GM21576 (cell line): ENCODE measurements at regions not wholly inside any gene's neighbourhood (a gene's known extent, or its start where the extent isn't known, plus 50 kb on each side); places are given as distances from the start of the nearest gene placed in this dataset.

Experiments
- ATAC-seq: cut with Tn5 transposase; IDR thresholded peaks from one replicate; pipeline ENCODE4 v1.9.1; 2021; ENCODE audit warnings: mild to moderate bottlenecking, moderate library complexity; ENCODE audit not compliant: unreplicated experiment

DNA sequence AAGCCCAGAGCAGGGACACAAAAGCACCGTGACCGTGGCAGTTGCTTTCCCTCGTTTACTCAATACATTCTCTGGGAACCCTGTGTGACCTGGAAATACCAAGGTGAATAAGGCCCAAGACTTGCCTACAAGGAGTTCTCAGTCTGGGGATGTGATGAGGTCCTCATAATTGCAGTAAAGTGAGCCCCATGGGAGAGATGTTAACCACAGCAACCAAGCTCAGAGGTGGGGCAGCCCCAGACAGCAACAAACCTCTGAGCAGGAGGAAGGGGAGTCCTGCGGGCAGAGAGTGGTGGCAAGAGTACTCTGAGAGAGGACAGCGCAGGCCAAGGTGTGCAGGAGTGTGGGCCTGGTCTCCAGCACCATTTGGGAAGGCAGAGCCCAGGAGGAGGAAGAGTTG, 91.6 kb downstream of the TTC32 start:
- ATAC-seq, result peak; percentile 49

- ATAC-seq, result no peak
Measured at GRCh38 chr2:19809206-19809605, 92.6 kb downstream of the TTC32 start.

GRCh38 chr2:19807866-19808265, 93.9 kb downstream of the TTC32 start:
- ATAC-seq, result no peak

- no peak for ATAC-seq
Measured at GRCh38 chr2:19807346-19807745, 94.4 kb downstream of the TTC32 start.

DNA sequence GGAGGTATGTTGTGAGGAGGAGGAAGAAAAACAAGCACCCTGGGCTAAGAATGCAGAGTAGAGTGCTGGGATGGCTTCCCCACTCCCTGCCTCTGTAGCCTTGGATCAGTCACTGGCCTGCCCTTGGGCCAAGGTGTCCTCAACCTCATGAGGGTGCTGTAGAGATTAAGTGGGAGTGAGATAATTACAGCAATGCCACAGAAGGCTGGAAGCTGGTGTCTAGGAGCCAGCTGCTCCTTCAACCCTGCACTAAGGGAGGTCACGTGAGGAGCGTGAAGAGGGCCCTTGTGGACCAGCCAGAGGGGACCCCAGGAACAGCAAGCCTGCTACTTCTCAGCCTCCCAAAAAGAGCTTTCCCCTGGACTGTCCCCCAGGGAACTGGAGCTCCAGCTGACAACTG, 95.2 kb downstream of the TTC32 start:
- no peak for ATAC-seq

DNA sequence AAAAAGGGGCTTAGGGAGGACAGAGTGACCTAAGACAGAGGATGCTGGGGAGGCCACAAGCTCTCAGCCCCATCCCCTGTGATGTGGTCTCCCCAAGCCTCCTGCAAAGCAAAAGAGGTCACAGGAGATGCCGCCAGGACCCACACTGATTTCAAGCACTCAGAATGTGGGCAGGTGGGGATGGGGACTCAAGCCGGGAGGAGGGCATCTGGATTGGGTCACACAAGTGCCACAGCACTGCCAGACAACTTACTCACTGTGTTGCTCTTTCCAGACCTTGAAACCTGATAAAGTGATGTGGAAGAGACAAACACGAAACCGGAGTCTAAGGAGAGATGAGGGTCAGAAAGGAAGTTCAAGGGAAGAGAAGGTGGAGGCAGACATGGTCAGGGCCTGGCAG, 95.7 kb downstream of the TTC32 start:
- no peak for ATAC-seq

- ATAC-seq, result no peak
Measured at GRCh38 chr2:19805266-19805665, 96.5 kb downstream of the TTC32 start.

DNA sequence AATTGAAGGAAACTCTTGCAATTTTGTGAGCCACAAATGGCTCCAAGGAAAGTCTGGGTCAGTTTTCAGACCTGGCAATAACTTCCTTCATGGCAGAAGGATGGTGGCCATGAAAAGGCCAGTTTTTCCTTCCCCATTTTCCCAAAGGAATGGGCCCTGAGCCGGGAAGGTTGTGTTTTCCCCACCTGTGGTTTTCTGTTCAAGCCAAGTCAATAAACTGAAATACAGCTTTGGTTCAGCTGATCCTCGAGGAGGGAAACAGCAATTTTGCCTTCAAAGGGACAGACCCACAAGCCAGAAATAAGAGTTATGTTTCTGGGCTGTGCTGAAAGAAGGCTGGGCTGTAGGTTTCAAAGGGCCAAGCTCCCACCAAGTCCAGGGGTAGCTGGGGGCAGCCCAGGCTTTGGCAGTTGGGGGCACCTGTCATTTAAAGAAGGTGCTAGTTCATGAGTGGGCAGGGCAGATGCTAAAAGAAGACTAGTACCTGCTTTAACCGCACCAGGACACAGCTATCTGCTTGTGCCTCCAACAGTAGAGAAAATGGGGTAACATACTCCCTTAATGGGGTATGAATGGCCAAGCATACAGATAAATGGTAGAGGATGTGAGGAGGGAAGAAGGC, 97.0 kb downstream of the TTC32 start:
- no peak for ATAC-seq

DNA sequence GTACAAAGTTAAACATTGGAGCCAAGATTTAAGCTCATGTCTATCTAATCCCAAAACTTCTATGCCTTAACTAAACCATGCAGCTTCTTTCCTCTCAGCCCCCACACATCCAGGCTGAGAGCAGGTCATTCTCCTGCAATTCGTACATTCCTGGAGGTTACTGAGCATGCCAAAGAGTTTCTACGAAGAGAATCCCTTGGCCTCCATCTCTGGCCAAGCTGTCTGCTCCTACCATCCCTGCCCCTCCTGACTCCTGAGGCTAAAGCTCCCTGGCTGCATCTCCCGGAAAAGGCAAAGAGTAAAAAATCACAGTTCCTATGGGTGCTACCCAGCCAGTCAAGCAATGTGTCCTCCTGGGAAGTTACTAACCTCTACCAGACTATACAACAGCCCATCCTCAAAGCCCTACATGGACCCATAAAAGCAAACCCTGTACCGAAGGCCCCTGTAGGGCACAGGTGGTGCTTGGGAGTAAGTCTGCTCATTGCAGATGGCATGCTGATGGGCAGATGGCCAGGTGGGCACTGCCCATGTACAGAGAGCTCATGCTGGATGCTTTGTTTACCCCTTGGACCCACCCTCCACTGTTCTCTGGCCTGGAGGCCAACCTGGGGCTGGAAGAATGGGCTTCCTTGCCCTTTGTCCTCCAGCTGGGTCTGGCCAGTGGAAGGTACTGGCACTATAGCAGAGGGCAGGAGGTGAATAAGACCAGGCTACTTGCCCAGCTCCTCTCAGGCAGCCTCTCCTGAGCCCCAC, 99.5 kb downstream of the TTC32 start:
- no peak for ATAC-seq

GRCh38 chr2:19801367-19802080, 100.3 kb downstream of the TTC32 start:
- no peak for ATAC-seq

GRCh38 chr2:19800796-19801195, 101.0 kb downstream of the TTC32 start:
- no peak for ATAC-seq

DNA sequence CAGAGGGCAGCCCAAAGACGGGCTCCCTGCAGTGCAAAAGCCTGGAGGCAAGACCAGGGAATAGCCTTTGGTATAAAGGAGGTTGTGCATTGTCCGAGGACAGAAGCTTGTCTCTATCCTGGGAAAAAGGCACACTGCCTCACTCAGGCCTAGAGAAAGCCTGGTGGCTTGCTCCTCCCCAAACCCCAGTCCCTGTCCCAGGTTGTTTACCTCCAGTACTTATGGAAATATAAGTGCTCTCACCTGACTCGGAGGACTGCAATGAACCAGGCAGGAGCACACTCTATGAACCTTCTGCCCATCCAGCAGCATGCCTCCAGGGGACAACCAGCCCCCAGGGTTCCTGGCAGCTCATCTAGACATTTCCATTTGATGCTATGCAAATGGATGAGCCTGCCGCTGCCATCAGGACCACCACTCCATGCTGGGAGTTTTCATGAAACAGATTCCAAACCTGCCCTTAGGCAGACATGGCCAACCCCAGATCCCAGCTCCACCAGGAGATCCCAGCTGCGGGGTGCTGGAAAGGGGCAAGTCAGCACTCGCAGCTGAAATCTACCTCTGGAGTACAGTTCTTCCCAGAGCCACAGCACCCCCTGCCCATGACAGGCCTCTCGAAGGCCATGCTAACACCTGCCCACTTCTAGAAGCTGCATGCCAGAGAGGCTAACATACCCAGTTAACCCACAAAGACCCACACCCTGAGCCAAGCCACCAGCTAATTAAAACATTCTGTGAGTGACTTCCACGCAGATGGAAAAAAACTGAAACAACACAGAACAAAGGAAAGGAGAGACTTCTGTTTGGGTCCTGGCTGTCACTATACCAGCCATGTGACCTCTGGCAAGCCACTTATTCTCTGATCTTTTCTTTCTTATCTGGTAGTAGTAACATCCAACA, 101.7 kb downstream of the TTC32 start:
- no peak for ATAC-seq

GRCh38 chr2:19797871-19798270, 103.9 kb downstream of the TTC32 start:
- ATAC-seq, result no peak

GRCh38 chr2:19797243-19797810, 104.5 kb downstream of the TTC32 start:
- no peak for ATAC-seq

- ATAC-seq, result no peak
Measured at GRCh38 chr2:19796035-19796695, 105.6 kb downstream of the TTC32 start.

- no peak for ATAC-seq
Measured at GRCh38 chr2:19793132-19793750, 108.5 kb downstream of the TTC32 start.

DNA sequence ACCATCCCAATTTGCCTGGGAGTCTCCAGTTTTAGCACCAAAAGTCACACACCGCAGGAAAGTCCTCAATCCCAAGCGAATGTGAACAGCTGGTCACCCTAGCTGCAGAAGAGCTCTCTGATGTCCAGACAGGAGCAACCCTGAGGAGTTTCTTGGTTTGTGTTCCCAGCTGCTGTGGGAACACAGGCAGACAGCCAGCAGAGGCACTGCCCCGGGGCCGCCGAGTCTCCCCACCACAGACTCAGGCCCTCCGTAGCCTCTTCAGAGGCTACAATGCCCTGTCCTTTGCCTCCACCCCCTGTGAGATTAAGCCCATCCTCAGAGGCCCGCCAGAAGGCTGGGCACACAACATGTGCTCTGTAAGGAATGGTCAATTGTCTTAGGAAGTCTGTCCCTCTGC, 111.5 kb downstream of the TTC32 start:
- no peak for ATAC-seq

DNA sequence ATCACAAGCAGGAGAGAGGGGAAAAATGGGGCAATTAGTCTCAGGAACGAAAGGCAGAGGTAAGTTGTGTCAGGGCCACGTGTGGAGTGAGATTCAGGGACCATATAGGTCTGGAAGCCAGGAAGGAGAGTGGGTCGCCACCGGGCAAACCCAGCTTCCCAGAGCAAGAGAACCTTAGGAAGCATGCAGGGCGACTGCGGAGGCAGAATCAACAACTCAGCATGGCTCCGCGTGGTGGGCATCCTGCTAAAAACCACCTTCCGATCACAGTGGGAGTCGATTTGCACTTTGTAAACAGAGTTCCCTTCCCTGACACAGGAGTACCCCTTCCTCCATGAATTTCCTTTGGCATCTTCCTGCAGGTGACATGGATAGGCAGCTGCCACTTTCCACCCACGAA, 114.6 kb downstream of the TTC32 start:
- ATAC-seq, result no peak

DNA sequence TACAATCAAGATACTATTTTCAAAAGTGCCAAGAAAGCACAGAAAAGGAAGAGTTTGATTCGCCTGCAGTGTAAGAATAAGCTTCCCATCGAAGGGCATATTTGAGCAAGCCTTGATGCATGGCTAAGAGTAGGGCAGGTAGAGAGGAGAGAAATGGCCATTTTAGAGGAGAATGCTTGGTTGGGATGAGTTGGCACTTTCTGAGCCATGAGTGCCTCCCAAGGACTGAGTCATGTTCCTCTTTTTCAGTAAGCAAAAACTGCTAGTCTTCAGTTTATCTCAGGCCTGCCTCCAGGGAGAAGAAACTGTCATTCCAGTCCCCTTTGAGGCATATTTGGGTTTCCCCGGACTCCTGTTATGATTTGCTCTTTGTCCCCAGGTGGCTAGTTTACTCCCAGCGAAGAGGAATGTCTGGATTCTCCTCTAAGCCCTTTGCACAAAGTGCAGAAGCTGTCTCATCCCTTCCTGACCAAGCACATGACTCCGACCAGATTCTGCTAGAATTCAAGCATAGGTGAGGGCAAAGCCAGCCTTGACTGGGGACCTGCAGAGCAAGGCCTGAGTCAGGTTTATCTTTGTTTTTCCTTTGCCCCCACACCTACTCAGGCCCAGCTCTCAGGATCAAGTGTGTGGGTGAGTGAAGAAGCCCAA, 115.2 kb downstream of the TTC32 start:
- peak; percentile 41 for ATAC-seq
